GM19467 (cell line): ENCODE measurements at regions not wholly inside any gene's neighbourhood (a gene's known extent, or its start where the extent isn't known, plus 50 kb on each side); places are given as distances from the start of the nearest gene placed in this dataset.
"Not testable (repeated sequence)": the region's sequence is repeated elsewhere in the genome, so short reads cannot be mapped to it uniquely, and the experiment has no call there.

Experiments used
- ATAC-seq: cut with Tn5 transposase; IDR thresholded peaks from one replicate; pipeline ENCODE4 v1.9.1; 2021; ENCODE audit warnings: mild to moderate bottlenecking, moderate library complexity; ENCODE audit not compliant: unreplicated experiment

DNA sequence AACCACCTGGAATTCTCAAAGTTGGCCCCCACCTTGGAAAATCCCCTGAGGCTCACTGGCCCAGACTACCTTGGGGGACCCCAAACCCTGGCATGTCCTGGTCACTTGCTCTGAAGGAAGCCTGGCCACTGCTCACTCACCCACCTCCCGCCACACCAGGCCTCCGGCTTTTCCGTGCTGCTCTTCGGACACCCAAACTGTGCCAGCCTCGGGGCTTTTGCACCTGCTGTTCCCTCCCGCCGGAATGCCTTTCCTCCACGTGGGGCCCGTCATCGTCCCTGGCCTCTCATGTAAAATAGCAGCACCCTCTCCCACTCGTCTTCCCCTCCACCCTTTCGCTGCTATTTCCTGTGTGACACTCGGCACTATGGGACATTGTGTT, 87.2 kb upstream of the NCOR2 start:
- ATAC-seq, result no peak

DNA sequence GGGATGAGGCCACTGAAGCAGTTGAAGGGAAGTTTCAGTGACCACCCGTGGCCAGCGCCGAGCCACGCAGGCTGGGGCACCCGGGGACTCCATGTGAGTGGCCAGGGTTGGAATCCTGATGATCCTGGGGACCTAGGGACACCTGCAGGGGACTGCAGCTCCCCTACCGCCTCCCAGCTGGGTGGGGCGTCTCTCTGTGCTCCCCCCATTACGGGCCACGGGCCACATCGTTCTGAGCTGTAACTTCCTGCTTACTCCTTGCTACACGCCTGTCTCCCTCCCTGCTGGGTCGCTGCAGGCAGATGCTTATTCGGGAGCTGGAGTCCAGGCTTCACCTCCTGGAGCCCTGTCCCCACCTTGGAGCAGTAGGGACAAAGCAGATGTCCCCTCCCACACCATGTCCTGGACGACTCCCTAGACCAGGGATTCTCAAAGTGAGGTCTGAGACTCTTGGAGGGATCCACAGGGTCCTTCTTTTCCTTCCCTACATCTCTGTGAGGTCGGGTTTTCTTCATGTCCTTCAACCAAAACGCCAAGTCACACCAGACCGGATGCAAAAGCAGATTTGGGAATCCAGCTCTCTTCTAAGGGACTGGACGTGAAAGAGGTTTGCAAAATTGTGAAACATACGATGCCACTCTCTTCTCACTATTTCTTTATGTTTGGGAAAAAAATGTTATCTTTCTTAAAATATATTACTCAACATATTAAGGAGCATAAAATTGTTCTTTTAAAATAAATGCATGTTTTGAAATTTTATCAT, 85.9 kb upstream of the NCOR2 start:
- no peak for ATAC-seq

DNA sequence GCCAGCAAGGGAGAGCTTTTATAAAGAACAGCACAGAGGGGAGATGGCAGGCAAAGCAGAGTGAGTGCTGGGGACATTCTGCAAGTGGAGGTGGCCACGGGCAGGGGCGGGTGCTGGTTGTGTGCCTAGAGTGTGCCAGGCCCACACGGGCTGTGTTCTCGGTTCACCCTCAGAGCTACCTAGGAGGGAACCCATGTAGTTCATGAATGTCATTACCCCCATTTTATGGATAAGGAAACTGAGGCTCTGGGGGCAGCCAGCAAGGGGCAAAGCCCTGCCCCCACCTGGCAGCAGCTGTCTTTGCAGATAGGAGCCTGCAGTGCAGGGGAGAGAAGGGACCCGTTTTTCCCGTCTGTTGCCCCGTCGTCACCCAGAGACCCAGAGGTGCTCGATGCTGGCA, 85.2 kb upstream of the NCOR2 start:
- no peak for ATAC-seq

DNA sequence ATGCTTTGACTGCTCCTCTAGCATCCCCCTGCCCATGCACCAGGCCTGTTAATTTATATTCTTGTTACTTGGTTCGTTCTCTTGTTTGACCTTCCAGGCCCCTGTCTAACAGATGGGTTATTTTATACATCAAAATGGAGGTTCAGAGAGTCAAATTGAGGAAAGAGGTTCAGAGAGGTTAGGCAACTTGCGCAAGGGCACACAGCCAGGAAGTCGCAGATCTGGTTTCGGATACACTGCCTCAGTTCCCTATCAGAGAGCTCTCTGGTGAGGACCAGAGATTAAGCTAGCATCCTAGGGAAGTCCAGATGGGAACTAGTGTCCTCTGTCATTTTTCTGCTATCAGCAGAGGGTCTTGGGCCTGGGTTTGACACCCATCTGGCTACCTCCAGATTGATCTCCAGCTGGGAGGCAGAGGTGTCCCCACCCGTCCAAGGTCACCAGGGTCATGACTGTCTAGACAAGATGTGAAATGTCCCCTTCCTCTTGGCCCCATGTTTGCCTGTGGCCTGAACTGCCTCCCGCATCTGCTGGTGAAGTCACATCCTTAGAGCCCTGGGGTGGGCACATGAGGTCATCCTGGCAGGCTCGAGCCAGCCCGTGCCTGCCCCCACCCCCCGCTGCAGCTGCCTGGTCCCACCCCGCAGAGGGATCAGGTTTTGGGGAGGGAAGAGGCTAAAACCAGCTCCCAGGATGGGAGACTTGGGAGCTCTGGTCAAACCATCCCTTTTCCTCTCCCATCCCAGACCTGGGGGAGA, 84.3 kb upstream of the NCOR2 start:
- ATAC-seq, result no peak

DNA sequence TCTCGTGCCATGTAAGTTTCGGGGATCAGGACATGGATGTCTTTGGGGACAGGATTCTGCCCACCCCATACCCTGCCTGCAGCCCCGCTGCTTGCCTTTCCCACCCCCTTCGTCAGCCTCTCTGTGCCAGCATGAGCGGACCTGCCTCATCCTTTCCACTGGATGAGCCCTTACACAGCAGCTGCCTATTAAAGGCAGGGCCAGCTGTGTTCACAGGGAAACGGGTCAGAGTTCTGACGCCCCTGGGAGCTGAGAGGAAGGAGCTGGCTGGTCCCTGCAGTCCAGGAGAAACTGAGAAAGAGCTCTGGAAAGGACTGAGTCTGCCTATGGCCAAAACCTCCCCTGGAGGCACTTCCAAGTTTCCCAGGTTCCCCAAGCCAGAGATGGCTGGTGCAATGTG, 83.5 kb upstream of the NCOR2 start:
- ATAC-seq, result no peak

DNA sequence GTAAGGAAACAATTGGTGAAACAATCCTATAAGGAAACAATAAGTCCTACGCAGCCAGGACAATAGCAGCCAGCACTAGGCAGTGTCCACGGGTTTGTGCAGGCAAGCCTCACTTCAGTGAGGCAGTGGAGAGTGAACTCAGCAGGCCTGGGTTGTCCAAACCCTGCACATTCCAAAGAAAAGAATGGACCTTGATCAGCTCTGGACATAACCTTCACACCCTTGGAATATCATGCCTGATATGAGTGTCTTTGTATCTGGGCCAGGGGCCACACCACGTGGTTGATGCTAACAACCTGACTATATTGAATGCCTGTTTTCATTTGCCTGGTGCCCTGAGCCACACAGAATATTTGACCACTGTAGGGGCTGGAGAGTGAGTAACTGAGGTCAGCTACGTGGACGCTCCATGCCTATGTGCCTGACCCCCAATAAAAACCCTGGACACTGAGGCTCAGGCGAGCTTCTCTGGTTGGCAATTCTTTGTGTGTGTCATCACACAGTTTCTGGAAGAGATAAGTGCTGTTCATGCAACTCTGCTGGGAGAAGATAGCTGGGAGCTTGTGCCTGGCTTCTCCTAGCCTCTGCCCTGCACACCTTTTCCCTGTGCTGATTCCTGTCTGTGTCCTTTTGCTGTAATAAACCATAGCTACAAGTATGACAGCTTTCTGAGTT, 81.4 kb upstream of the NCOR2 start:
- ATAC-seq, result no peak

DNA sequence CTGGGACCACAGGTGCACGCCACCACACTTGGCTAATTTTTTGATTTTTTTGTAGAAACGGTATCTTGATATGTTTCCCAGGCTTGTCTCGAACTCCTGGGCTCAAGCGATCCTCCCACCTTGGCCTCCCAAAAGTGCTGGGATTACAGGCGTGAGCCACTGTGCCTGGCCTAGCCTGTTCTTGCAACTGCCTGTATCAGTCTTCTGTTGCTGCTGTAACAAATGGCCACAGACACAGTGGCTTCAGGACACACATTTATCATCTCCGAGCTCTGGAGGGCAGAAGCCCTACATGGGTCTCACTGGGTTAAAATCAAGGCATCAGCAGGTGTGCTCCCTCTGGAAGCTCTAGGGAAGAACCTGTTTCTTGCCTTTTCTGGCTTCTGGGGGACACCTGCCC, 79.9 kb upstream of the NCOR2 start:
- ATAC-seq, result no peak

DNA sequence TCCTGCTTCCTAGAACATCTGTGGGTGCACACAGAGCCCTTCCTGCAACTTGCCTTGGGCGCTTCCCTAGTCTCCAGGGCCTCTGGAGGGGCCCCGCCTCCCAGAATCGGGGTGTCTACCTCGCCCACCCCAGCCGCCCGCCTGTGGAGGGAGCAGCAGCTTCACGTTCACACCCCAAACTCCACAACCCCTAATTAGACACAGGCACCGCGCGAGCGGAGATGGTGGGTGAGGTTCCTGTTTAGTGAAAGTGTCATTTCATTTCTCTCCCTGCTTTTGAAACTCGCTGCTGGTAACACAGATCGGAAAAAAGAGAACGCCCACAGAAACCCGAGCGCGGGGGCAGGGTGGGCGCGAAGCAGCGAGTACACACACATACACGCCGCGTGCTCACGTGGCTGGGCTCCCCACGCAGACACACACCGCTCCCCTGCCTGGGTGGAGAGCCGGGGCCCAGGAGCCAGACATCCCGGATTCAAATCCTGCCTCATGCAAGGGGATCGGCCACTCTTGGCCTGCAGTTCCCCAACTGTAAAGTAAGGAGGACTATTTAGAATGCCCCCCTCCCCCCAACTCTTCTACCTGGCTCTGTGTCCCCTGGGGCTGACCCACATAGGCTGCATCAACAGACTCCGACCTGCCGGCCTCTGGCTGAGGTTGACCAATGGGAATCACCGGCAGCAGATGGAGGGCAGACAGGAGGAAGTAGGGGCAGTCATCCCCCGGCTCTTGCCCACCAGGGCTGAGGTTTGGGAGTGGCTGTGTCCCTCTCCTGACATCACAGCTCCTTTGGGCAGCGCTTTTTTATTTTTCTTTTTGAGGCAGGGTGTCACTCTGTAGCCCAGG, 79.2 kb upstream of the NCOR2 start:
- no peak for ATAC-seq

DNA sequence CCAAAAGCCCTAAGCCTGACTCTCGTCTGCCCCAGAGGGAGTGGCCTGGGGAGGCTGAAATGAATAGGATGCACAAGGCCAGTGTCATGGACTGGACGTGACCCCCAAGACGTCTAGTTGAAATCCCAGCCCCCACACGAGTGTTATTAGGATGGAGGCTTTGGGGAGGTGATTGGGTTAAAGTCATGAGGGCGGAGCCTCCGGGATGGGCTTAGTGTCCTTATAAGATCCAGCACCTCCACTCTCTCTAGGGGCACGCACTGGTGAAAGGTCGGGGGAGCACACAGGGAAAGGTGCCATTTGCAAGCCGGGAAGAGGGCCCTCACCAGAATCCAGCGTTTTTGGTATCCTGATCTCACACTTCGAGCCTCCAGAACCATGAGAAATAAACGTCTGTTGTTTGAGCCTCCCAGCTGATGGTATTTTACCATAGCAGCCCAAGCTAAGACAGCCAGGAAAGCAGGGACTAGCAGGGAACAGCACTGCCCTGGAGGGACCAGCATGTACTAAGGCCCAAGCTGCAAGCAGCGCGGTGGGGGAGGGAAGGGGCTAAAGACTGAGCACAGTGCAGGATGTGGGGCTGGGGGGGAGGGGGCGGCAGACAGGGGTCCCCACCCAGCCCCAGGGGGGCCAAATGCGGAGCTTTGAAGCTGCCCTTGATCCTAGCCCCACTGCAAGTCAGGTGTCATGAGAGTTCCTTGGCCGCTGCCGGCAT, 78.3 kb upstream of the NCOR2 start:
- no peak for ATAC-seq

DNA sequence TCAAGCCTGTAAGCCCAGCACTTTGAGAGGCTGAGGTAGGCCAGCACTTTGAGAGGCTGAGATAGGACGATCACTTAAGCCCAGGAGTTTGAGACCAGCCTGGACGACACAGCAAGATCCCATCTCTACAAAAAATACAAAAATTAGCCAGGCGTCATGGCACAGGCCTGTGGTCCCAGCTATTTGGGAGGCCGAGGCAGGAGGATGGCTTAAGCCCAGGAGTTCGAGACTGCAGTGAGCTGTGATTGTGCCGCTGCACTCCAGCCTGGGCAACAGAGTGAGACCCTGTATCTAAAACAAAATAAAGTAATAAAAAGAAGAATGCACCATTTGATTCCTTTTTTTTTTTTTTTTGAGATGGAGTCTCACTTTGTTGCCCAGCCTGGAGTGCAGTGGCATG, 76.4 kb upstream of the NCOR2 start:
- ATAC-seq, result not testable (repeated sequence)

DNA sequence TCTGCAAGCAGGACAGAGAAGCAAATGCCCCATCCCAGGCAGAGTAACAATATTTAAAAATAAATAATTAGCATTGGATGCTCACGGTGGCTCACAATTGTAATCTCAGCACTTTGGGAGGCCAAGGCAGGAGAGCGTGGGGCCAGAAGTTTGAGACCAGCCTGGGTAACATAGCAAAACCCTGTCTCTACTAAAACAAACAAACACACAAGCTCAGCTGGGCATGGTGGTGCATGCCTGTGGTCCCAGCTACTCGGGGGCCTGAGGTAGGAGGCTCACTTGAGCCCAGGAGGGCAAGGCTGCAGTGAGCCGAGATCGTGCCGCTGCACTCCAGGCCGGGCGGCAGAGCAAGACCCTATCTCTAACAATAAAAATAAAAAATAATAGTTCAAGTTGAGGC, 74.7 kb upstream of the NCOR2 start:
- ATAC-seq, result no peak

DNA sequence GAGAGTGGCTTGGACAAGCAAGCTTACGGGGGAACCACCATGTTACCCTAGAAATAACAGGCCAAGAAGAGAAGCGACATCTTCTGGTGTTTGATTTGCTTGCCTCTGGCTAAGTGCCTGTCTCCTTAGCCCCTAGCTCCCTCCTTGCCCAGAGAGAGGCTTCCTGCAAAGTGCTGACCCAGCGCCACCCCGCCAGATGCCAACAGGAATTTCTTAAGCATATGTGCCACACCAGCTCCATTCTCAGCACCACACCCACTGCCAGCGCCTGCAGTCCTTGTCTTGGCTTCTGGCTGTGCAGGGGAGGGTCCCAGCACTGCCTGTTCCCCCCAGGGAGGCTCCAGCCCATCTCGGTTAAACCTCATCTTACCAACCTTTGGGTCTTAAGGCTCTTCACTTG, 74.2 kb upstream of the NCOR2 start:
- no peak for ATAC-seq

DNA sequence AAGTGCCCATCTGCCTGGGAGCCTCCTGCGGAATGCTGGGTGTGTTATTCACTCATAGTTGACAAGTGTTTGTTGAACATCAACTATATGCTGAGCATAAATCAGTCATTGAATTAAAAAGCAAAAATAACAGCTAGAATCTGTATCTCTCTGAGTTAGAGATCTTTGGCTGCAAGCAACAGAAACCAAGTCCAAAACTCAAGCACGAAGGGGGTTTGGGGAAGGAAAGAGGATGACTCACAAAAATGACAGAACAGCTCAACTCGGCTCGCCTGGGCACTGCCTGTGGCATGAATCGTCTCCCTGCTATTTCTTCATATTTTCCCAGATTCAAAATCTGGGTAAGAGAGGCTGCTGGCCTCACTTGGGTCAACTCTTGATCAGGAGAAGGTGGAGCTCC, 72.6 kb upstream of the NCOR2 start:
- ATAC-seq, result no peak

DNA sequence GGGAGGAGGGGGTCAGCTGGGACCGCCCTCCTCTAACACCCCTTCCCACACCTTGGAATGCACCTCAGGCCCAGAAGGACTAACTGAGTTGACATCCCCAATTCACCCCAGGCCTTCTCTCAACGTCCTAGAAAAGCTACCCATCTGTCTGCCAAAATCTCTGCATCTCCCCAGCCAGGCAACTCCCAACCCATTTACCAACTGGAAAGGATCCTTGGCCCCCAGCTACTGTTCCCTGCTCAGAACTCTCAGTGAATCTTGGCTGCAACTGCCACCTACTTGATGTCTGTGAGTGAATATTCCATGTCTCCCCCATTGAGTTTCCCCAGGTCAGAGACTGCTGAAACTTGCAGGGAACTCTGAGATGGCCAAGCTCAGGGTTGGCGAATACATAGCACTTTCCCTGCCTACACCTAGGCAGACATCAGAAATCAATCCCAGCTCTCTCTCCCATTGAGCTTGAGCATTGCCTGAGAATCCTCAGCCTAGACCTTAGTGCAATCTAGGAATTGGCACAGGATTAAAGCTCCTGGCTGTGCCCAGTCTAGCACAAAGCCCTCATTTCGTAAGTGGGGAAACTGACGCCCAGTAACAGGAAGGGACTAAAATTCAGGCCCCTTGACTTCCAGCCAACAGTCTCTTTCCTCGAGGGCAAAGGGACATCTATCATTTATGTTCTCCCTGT, 71.9 kb upstream of the NCOR2 start:
- ATAC-seq, result no peak

DNA sequence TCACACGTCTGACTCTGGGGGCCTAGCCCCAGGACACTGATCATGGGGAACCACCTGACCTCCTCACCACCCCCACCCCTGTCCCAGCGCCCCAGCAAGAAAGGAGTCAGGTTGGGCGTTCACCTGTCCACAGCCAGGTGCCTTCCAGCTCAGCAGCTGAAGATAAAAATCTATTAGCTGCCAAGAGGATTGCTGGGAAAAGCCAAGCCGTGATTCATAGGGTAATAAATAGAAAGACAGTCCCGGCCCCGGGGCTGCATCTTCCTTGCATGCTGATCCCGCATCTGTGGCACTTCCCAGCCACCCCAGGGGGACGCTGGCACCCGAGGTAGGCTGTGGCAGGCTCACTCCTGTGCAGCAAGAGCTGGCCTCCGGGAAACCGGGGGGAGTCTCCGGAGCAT, 70.2 kb upstream of the NCOR2 start:
- no peak for ATAC-seq

DNA sequence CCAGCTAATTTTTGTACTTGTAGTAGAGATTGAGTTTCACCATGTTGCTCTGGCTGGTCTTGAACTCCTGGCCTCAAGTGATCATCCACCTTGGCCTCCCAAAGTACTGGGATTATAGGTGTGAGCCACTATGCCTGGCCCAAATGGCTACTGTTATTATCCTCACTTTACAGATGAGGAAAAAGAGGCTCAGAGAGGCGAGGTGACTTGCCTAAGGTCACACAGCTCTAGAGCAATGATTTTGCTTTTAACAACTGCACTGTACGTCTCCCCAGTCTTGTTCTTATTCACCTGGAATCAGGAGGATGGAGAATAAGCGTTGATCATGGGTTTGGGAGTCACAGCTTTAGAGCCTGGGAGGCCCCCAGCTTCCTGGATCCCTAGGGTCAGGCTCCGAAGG, 69.8 kb upstream of the NCOR2 start:
- no peak for ATAC-seq

DNA sequence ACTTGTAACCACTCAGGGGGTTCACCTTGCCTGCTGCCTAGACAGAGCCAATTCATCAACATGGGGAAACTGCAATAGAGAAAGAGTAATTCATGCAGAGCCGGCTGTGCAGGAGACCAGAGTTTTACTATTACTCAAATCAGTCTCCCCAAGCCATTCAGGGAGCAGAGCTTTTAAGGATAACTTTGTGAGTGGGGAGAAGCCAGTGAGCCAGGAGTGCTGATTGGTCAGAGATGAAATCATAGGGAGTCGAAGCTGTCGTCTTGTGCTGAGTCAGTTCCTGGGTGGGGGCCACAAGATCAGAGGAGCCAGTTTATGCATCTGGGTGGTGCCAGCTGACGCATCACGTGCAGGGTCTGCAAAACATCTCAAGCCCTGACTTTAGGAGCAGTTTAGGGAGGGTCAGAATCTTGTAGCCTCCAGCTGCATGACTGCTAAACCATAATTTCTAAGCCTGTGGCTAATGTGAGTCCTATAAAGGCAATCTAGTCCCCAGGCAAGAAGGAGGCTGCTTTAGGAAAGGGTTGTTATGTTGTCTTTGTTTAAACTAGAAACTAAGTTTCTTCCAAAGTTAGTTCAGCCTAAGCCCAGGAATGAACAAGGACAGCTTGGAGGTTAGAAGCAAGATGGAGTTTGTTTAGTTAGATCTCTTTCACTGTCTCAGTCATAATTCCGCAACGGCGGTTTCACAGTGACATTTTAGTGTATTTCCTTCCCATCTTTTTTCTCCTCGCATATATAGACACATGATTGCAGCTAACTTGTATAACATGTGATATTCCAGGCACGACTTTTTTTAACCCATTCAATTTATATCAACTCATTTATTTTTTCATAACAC, 68.9 kb upstream of the NCOR2 start:
- no peak for ATAC-seq

DNA sequence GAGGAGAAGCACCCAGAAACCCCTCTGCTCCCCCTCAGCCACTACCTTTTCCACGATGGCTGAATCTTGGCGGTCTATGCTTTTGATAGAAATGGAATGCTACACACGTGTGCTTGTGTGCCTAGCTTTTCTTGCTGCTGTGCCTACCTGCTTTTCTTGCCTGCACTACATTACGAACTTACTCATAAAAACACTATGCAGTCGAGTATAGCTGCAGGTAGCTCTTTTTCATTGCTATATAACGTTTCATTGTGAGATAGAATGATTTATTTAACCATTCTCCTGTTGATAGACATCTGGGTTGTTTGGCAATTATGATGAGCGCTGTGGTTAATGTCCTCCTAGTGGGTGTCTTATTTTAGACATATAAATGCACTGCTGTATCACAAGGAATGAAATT, 67.9 kb upstream of the NCOR2 start:
- no peak for ATAC-seq
